Pancreas (tissue), 10 donors: ENCODE measurements at regions not wholly inside any gene's neighbourhood (a gene's known extent, or its start where the extent isn't known, plus 50 kb on each side); places are given as distances from the start of the nearest gene placed in this dataset.
A peak's percentile ranks its signal among the peaks of the same experiment; 100 is the strongest.
"Not testable (repeated sequence)": the region's sequence is repeated elsewhere in the genome, so short reads cannot be mapped to it uniquely, and the experiment has no call there.

Experiments
- ATAC-seq, 4 donors: fragments of 200-7000 bp; cut with Tn5 transposase; one replicate each; pipeline versions ENCODE4 v1.8.0 to v1.9.1; 2020; ENCODE audit warnings: mild to moderate bottlenecking in 4 of 4, moderate library complexity in 4 of 4
- DNase-seq, 6 donors: peaks; one replicate each; pipeline ENCODE4 v3.0.0-alpha.2; 2020
- FAIRE-seq: peaks from 2 replicates; lab custom pipeline; 2012; peaks lifted over from hg19 to GRCh38; lab: Jason Lieb, UNC
- H3K27ac ChIP-seq, 4 donors: fragments of 200-600 bp; sonication (generic); 1 replicate in 3 of 4; 2 replicates in 1 of 4; pipeline versions ENCODE4 v1.5.0 to v1.8.0; 2020
- H3K27me3 ChIP-seq, 4 donors: fragments of 200-600 bp; one replicate each; pipeline ENCODE4 v1.8.0; 2021
- H3K36me3 ChIP-seq, 3 donors: fragments of 200-600 bp; sonication (generic) in 1 of 3; one replicate each; pipeline versions ENCODE4 v1.5.0 to v1.8.0; 2020 to 2021
- H3K4me1 ChIP-seq, 3 donors: fragments of 200-600 bp; one replicate each; pipeline ENCODE4 v1.8.0; 2021
- H3K4me3 ChIP-seq, 4 donors: fragments of 200-600 bp; sonication (generic) in 2 of 4; one replicate each; pipeline versions ENCODE4 v1.5.0 to v1.8.0; 2020 to 2021
- H3K9me3 ChIP-seq, 4 donors: fragments of 200-600 bp; one replicate each; pipeline ENCODE4 v1.8.0; 2021
- WGBS, 2 donors: extraction: QIAGEN DNeasy Blood & Tissue Kit; methylation state at CpG; one replicate each; pipeline ENCODE4 v1.1.7; 2013; 5-methylcytosine and 5-hydroxymethylcytosine counted together
- intact Hi-C, 3 donors: fragments of 100-400 bp; cut with DNase I; formaldehyde crosslinking; loops; one replicate each; pipeline versions ENCODE4 v1.11.1 to v1.14.2; 2022
- TF ChIP-seq, protein P1 (sequence below), 4 donors: fragments of 200-600 bp; sonication (generic) in 3 of 4; IDR thresholded peaks; one replicate each; pipeline versions ENCODE4 v1.5.0 to v1.8.0; 2021; ENCODE audit warnings: antibody characterized with exemption in 4 of 4
- donor health status: healthy with polysubstance abuse.
- donor health status: DM: no; HTN: no; CAD: no; lungs with moderate emphysema.
- donor health status: DM: no; HTN: no; CAD: no.
- donor health status: control.
- donor health status: control.
- donor health status: Bipolar disorder and iron deficiency.
- donor health status: DM: yes; HTN: yes; CAD: no.
- donor health status: DM: no; HTN: no; CAD: no.
- donor health status: DM: no; HTN: no; CAD: no.
- donor health status: DM: yes; HTN: yes; CAD: no.

GRCh38 chr3:197398286-197398878, 100.0 kb upstream of the DLG1 start:
- ATAC-seq, result no peak
- TF ChIP-seq, protein P1, sequence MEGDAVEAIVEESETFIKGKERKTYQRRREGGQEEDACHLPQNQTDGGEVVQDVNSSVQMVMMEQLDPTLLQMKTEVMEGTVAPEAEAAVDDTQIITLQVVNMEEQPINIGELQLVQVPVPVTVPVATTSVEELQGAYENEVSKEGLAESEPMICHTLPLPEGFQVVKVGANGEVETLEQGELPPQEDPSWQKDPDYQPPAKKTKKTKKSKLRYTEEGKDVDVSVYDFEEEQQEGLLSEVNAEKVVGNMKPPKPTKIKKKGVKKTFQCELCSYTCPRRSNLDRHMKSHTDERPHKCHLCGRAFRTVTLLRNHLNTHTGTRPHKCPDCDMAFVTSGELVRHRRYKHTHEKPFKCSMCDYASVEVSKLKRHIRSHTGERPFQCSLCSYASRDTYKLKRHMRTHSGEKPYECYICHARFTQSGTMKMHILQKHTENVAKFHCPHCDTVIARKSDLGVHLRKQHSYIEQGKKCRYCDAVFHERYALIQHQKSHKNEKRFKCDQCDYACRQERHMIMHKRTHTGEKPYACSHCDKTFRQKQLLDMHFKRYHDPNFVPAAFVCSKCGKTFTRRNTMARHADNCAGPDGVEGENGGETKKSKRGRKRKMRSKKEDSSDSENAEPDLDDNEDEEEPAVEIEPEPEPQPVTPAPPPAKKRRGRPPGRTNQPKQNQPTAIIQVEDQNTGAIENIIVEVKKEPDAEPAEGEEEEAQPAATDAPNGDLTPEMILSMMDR (IDR thresholded peaks at IDR 0.05), result no peak
- Histone ChIP-seq H3K27ac (no peak overlapping the region), H3K4me3 (no peak overlapping the region), H3K36me3 (no peaks in the 10 kb centered on the region), H3K9me3 (no peaks in the 10 kb centered on the region), H3K27me3 (no peaks in the 10 kb centered on the region), H3K4me1 (no peaks in the 10 kb centered on the region)
- WGBS, 2 donors, result 70 to 75% methylated on average over 6 of the region's 6 CpGs
- FAIRE-seq, result no peak
- intact Hi-C loops, result no loop called here
- no peak for DNase-seq

DNA sequence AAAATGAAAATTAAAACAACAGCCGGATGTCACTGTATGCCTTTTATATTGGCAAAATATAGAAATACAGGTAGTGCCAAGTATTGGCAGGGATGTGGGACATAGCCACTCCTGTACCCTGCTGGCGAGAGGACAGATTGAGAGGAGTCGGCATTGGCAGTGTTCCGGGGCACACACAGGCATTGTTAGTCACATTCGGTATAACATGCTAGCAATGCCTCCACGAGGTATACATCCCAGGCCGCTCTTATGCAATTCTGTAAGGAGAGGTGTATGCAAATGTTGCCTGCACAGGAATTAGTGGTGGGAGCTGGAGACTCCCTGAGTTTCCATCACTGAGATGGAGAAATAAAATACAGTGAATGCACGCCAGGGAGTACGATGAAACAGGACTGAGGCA, 99.4 kb upstream of the DLG1 start:
- 87 to 93% methylated on average over 9 of the region's 9 CpGs for WGBS, 2 donors
- TF ChIP-seq, protein P1 (IDR thresholded peaks at IDR 0.05), result no peak
- Histone ChIP-seq H3K36me3 (no peaks in the 10 kb centered on the region), H3K4me3 (no peak overlapping the region), H3K27me3 (no peaks in the 10 kb centered on the region), H3K27ac (no peak overlapping the region), H3K9me3 (no peaks in the 10 kb centered on the region), H3K4me1 (no peaks in the 10 kb centered on the region)
- DNase-seq (no peak), ATAC-seq (no peak), FAIRE-seq (no peak)
- intact Hi-C loops, result no loop called here

DNA sequence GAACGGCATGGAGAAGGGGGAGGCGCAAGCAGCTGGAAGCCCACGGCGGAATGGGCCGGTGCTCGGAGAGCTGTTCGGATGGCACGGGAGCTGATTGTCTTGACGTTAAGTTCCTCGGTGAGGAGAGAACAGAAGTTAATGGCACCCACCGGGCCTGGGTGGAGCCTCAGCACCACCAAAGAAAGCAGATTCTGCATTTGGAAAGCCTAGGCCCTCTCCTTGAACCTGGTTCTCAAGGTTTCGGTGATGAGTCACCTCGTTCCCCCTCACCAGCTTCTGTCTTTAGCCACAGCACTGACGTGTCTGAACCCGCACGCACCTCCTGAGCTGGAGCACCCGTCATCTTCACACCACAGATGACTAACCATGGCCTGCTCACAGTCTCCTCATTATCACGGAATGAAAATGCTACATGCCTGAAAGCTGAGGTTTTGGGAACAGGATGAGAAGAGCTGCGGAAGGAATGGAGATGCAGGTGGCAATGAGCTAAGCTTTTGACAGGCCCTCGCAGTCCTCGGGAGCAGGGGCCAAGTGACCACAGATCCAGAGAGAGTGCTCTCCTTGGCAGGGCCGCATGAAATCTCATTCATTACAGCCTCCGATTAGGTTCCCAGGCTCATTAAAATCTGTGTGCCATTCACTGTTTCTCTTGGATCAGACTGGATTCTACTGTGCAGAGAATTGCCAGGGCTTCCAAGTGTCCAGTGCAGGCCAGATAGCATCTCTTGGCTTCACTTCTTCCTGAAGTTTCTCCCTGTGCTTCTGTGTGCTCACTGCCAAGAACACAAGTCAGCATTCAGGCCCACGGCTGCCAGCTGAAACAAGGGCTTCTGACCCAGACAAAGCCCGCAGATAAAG, 96.3 kb upstream of the DLG1 start:
- TF ChIP-seq, protein P1 (IDR thresholded peaks at IDR 0.05), result no peak
- DNase-seq (no peak), FAIRE-seq (no peak), ATAC-seq (peak in 1 of 4 donors; percentile 76)
- 89 to 92% methylated on average over 25 of the region's 25 CpGs for WGBS, 2 donors
- no peak overlapping the region for H3K4me3 ChIP-seq
- H3K27ac ChIP-seq, result no peak overlapping the region
- no peaks in the 10 kb centered on the region for H3K27me3 ChIP-seq
- no peaks in the 10 kb centered on the region for H3K36me3 ChIP-seq
- no peaks in the 10 kb centered on the region for H3K9me3 ChIP-seq
- no peaks in the 10 kb centered on the region for H3K4me1 ChIP-seq
- intact Hi-C loops, result no loop called here

DNA sequence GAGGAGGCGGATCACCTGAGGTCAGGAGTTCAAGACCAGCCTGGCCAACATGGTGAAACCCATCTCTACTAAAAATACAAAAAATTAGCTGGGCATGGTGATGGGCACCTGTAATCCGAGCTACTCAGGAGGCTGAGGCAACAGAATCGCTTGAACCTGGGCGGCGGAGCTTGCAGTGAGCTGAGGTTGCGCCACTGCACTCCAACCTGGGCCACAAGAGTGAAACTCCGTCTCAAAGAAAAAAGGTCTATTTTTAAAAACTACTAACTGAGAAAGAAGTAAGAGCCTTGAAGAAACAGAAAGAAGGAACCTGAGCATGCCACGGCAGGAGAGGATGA, 95.7 kb upstream of the DLG1 start:
- intact Hi-C loops, H3K27ac ChIP-seq, H3K27me3 ChIP-seq, DNase-seq, H3K4me1 ChIP-seq, ATAC-seq, FAIRE-seq, H3K36me3 ChIP-seq, H3K9me3 ChIP-seq, H3K4me3 ChIP-seq: not testable (repeated sequence)
- WGBS, 2 donors, result 92% methylated on average over 8 of the region's 8 CpGs

GRCh38 chr3:197393711-197394110, 95.3 kb upstream of the DLG1 start:
- Histone ChIP-seq H3K27ac (no peak overlapping the region), H3K27me3 (no peaks in the 10 kb centered on the region), H3K4me1 (no peaks in the 10 kb centered on the region), H3K36me3 (no peaks in the 10 kb centered on the region), H3K9me3 (no peaks in the 10 kb centered on the region), H3K4me3 (no peak overlapping the region)
- ATAC-seq (no peak), DNase-seq (no peak), FAIRE-seq (no peak)
- 84 to 86% methylated on average over 4 of the region's 4 CpGs for WGBS, 2 donors
- TF ChIP-seq, protein P1 (IDR thresholded peaks at IDR 0.05), result no peak
- intact Hi-C loops, result no loop called here
